ENCODE measurements at regions not wholly inside any gene's neighbourhood (a gene's known extent, or its start where the extent isn't known, plus 50 kb on each side); places are given as distances from the start of the nearest gene placed in this dataset.

DNA sequence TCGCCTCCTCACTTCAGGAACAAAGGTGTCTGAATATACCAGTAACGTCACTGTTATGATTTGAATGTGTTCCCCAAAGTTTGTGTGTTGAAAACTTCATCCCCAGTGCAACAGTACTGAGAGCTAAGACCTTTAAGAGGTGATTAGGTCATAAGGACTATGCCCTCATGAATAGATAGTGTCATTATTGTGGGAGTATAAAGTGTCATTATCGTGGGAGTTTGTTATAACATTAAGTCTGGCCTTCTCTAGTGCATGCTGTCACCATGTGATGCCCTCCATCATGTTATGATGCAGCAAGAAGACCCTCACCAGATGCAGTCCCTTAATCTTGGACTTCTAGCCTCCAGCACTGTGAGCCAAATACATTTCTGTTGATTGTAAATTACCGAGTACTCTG, 53.7 kb upstream of the TLE3 start:
- TF ChIP-seq POLR2A (IDR thresholded peaks at IDR 0.05) = no peak
- TF ChIP-seq, protein P1, sequence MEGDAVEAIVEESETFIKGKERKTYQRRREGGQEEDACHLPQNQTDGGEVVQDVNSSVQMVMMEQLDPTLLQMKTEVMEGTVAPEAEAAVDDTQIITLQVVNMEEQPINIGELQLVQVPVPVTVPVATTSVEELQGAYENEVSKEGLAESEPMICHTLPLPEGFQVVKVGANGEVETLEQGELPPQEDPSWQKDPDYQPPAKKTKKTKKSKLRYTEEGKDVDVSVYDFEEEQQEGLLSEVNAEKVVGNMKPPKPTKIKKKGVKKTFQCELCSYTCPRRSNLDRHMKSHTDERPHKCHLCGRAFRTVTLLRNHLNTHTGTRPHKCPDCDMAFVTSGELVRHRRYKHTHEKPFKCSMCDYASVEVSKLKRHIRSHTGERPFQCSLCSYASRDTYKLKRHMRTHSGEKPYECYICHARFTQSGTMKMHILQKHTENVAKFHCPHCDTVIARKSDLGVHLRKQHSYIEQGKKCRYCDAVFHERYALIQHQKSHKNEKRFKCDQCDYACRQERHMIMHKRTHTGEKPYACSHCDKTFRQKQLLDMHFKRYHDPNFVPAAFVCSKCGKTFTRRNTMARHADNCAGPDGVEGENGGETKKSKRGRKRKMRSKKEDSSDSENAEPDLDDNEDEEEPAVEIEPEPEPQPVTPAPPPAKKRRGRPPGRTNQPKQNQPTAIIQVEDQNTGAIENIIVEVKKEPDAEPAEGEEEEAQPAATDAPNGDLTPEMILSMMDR (IDR thresholded peaks at IDR 0.05) = no peak
